HS-5 (cell line): ENCODE measurements at regions not wholly inside any gene's neighbourhood (a gene's known extent, or its start where the extent isn't known, plus 50 kb on each side); places are given as distances from the start of the nearest gene placed in this dataset.
"Not testable (repeated sequence)": the region's sequence is repeated elsewhere in the genome, so short reads cannot be mapped to it uniquely, and the experiment has no call there.

Source experiments
- DNase-seq: peaks from one replicate; pipeline ENCODE4 v3.0.0-alpha.2; 2012; ENCODE audit warnings: low read depth

DNA sequence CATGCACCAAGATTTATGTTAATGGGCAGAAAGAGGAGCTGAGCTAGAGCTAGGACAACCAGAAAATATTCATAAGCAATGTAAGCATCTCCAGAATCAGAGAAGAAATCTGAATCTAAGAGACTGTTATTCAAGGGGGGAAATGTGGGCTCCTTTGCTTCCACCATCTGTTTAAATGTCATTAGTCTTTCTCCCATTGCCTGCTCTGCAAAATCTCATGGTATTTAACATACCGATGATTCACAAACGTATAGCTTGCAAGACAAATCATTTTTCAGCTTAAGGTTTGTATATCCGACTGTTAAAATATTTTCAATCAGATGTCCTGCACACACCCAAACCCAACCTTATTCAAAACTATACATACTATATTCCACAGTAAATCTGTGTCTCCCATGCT, 133.4 kb upstream of the TACR3 start:
- DNase-seq, result no peak

DNA sequence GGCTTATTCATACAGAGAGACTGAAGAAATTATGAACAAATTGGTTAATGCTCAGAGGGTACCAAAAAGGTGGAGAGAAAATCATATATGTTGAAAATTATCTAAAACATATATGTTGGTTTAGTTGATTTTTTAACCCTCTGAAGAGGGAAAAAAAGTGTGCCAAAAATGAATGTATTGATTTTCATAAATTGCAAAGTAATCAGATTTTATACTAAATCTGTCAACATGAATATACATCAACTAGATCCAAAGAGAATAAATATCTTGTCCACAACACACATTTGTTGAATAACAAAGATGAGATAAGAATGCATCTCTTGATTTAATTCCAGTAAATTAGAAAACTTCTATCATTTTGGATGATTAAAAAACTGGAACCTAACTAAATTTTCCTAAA, 125.3 kb upstream of the TACR3 start:
- no peak for DNase-seq

DNA sequence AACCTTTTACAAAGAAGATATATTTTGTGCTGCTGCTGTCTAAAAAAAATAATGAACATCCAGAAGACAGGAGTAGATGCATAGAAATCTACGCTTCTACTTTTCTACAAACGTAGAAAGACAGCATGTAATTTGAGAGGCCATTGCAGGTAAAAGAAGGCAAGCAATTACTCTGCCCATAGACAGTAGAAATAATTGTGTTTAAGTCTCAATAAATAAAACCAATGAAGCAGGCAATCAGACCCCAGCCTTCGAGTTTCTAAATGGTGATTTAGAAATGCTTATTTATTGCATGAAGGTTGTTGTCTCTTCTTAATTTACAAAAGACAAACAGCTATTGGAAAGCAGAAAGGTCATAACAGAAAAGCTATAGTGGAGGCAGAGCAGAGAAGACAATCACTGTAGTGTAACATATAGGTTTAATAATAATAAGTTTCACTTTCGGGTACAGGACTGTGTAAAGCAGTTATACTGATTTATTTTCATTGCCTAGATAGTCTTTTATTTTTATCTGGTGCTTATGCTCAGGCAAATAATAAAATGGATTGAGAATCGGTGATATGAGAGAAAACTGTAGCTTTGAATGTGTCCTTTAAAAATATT, 123.0 kb upstream of the TACR3 start:
- no peak for DNase-seq

DNA sequence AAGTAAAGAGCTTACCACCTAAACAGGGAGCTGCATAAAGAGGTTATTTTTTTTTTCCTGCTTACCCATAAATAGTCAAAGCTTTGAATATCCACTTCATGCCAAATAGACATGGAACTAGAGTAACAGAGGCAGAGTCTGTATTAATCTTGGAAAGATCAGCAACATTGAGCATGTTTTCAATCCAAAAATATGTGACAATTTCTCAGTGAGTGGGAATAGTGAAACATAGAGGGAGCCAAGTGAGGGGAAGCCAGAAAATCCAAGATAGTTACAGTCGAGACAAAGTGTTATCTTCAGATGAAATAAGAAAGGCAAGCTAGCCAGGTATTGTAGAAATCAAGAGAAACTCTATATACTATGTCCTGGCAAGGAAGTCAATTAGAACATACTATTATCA, 122.3 kb upstream of the TACR3 start:
- no peak for DNase-seq

DNA sequence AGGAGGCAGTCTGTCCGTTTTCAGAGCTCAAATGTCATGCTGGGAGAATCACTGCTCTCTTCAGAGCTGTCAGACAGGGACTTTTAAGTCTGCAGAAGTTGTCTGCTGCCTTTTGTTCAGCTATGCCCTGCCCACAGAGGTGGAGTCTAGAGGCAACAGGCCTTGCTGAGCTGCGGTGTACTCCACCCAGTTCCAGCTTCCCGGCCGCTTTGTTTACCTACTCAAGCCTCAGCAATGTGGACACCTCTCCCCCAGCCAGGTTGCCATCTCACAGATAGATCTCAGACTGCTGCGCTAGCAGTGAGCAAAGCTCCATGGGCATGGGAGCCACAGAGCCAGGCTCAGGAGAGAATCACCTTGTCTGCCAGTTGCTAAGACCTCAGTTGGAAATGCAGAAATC, 90.5 kb upstream of the TACR3 start:
- not testable (repeated sequence) for DNase-seq

DNA sequence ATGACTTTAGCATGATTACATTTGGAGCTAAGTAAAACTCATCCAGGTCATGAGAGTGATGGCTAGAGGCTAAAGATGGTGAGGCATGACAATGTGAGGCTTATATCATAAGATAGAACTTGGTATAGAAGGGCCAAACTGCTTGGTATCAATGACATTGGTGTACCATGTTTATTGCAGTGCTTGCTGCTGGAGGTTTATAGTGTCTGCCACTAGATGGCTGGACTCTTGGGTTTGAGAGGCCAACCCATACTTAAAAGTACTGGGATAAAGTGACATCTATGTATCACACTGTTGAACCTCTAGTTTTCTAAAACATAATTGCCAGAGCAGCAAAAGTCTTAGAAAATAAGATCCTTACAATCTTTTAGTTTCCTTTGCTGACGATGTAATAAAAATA, 83.0 kb upstream of the TACR3 start:
- DNase-seq, result no peak

DNA sequence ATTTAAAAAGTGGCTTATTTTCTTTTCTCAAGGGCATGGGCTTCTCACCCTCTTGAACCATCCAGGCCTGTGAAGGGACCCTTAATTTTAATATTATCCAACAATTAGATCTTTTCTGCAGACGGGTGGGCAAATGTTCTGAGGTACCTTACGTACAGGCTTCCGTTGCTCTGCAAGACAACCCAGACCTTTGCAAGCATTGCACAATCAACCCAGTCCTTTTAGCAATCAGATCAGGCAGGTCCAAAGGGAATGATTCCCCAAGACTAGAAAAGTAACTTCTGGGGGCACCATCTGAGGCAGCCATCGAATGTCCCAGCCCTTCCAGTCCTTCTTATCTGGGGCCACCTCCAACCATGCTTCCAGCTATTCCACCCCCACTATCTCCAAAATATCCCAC, 67.3 kb upstream of the TACR3 start:
- DNase-seq, result no peak

DNA sequence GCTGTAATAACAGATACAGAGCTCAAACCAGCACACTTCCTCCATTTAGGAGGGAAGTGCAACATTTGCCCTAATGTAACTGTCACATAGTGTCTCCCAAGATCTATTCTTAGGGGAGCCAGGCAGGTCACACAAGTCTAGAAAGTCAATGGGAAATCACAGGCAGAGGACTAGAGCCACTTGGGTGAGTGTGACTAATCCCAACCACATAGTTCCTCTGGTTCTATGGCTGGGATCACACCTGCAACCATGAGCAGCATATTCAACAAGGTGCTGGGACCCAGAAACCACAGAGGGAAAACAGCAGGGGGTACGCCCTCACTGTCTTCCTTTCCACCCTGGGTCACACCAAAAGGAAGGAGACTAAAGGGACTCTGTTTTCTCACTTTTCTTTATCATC, 66.8 kb upstream of the TACR3 start:
- DNase-seq, result no peak

DNA sequence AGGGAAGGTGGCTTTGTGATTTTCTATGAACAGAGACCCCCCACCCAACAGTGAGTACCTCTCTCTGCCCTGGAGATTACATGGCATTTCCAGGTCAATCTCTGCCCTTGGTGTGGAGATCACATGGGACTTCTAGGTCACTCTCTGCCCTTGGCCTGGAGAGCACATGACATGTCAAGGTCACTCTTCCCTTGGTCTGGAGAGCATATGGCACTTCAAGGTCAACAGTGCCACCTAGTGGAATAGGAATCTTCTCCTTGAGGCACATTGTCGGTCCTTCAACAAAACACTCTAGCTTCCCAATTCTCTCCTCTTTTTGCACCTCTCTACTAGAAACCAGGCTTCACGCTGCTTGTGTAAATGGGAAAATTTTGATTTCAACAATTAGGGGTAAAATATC, 66.2 kb upstream of the TACR3 start:
- DNase-seq, result peak; percentile 15

DNA sequence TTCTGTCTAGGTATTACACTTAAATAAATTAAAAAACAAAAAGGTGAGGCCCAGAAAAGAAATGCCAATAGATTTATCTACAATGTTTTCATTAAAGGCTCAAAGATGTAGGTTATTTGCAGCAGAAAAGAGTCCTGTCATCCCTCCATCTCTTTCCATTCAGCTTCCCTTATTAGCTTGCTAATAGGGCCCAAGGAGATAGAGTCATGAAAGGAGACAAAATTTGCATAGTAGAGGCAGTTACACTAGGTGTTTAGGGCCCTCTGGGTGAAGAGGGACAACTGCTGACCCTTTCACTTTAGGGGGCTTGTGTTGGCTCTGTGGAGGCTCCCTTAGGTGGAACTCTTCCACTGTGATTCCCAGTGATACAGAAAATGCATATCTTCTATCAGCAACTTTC, 58.4 kb upstream of the TACR3 start:
- no peak for DNase-seq

DNA sequence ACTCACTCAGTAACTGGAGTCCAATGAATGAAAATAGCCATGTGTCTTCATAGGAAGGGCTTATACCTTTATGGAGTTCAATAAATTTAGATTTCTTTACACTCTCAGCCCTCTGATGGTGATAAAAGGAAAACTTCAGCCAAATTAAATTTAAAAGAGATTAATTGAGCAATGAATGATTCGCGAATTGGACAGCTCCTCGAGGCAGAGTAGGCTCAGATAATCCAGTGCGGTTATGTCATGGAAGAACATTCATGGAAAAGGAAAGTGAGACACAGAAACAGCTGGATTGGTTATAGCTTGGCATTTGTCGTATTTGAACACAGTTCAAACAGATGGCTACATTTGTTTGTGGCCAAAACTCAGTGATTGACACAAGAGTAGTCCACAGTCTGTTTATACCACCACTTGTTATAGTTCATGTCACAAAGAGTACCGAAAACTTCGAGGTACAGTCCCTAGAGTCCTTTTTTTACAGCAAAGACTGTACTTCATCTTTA, 54.6 kb upstream of the TACR3 start:
- DNase-seq, result no peak

DNA sequence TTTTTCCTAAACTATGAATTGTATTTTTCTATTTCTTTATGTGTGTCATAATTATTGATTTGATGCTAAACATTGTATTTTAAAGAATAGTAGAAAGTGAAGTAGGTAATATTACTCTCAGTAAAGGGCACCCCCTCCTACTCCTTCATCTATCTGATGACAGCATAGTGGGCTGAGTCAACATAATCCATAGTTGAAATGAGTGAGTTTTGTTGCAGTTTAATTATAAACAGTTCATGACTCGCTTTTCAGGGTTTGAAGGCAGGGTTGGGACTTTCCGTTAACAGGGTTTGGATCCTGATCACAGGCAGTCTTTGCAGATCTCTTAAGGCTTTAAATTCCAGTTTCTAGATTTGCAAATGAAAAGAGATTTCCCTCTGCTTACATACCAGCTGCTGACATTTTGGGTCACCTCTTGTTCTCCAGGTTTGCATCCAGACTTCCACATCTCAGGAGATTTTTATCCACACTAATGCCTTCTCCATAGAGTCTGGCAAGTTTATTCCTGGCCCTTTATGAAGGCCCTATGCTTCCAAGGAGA, 54.0 kb upstream of the TACR3 start:
- no peak for DNase-seq
